ENCODE measurements at regions not wholly inside any gene's neighbourhood (a gene's known extent, or its start where the extent isn't known, plus 50 kb on each side); places are given as distances from the start of the nearest gene placed in this dataset.
"Not testable (repeated sequence)": the region's sequence is repeated elsewhere in the genome, so short reads cannot be mapped to it uniquely, and the experiment has no call there.

DNA sequence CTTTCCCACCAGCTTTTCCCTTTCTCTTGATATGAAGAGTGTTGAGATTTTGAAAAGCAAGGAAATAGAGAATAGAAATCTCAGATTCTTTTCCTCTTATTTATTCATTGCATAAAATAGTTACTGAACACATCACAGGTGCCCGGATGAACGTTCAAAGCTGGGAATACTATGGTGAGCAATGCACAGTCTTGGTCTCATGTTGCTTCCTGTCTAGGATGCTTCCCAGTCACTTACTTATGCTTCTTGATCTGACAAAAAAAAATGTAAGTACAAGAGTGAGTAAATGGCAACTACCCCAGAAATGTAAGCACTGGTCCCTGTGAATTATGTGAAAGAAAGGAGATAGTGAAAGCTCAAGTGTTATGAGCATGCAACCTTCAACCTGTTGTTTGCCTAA is 153.5 kb upstream of the S1PR3 start:
- Histone ChIP-seq H3K27ac (ENCODE audit: low read length in 2 of 2) (no peak overlapping the region), H3K4me2 (replicated peaks; ENCODE audit: low read depth, low read length, poor library complexity, severe bottlenecking) (no peak overlapping the region), H3K9me3 (ENCODE audit: control extremely low read depth in 1 of 3, control insufficient read depth in 2 of 3, insufficient read depth in 1 of 3, low read length in 2 of 3) (peaks cover 0 to 9% (median 0%) of the 10 kb centered on the region in 3 donors), H2AFZ (ENCODE audit: insufficient read depth, low read depth, low read length, poor library complexity, severe bottlenecking) (no peak overlapping the region), H3K36me3 (replicated peaks in 1 of 2; ENCODE audit: control extremely low read depth in 1 of 2, control insufficient read depth in 1 of 2, extremely low read depth in 1 of 2, insufficient read depth in 2 of 2, low read length in 1 of 2) (no peaks in the 10 kb centered on the region), H3K4me3 (ENCODE audit: control extremely low read depth in 1 of 5, extremely low read depth in 1 of 5, insufficient read depth in 1 of 5, low read depth in 2 of 5, low read length in 4 of 5) (no peak overlapping the region), H3K9ac (ENCODE audit: low read length) (no peak overlapping the region), H4K20me1 (ENCODE audit: control insufficient read depth, insufficient read depth, low read length, poor library complexity, severe bottlenecking) (no peaks in the 10 kb centered on the region), H3K27me3 (replicated peaks in 1 of 4; ENCODE audit: control extremely low read depth in 1 of 4, control insufficient read depth in 3 of 4, insufficient read depth in 4 of 4, low read length in 3 of 4) (peaks cover 0 to 23% (median 14%) of the 10 kb centered on the region in 4 experiments), H3K4me1 (ENCODE audit: control insufficient read depth in 2 of 2, insufficient read depth in 2 of 2, low read length in 2 of 2) (peaks cover 15 to 18% of the 10 kb centered on the region in 2 donors), H3K79me2 (ENCODE audit: control insufficient read depth, insufficient read depth, low read length) (no peaks in the 10 kb centered on the region)
- H3K9me3 Mint-ChIP-seq (ENCODE audit: insufficient read depth) = no peaks in the 10 kb centered on the region
- no peak overlapping the region for H3K4me3 Mint-ChIP-seq
- WGBS (ENCODE audit: insufficient coverage) = 60% methylated on average over 1 of the region's 2 CpGs
- DNase-seq (no peak), ATAC-seq (ENCODE audit: low read depth) (no peak)
- no peak for TF ChIP-seq CTCF (IDR thresholded peaks at IDR 0.05)
- no peak for TF ChIP-seq EZH2 (IDR thresholded peaks at IDR 0.05; ENCODE audit: borderline replicate concordance, insufficient read depth, low read depth, low read length, poor library complexity, severe bottlenecking)
- H3K4me1 Mint-ChIP-seq = peaks cover 9% of the 10 kb centered on the region
- H3K27me3 Mint-ChIP-seq = peaks cover 40% of the 10 kb centered on the region
- POLR2A ChIA-PET = no interaction called here
- CTCF ChIA-PET = no interaction called here
- intact Hi-C loops (cut with micrococcal nuclease) = no loop called here
- H3K27ac Mint-ChIP-seq = peak overlapping the region; percentile 20

DNA sequence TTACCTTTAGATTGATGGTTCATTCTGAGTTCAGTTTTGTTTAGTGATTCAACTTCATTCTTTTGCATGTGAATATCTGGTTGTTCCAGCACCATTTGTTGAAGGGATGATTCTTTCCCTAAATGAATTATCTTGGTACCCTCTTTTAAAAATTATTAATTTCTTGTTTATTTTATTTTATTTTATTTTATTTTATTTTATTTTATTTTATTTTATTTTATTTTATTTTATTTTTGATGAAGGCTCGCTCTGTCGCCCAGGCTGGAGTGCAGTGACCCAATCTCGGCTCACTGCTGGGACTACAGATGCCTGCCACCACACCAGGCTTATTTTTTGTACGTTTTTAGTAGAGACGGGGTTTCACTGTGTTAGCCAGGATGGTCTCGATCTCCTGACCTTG is 141.4 kb upstream of the S1PR3 start:
- intact Hi-C loops (cut with micrococcal nuclease); H2AFZ ChIP-seq (ENCODE audit: insufficient read depth, low read depth, low read length, poor library complexity, severe bottlenecking); DNase-seq; H3K4me3 ChIP-seq (ENCODE audit: control extremely low read depth in 1 of 5, extremely low read depth in 1 of 5, insufficient read depth in 1 of 5, low read depth in 2 of 5, low read length in 4 of 5); H3K4me1 Mint-ChIP-seq; H3K9me3 Mint-ChIP-seq (ENCODE audit: insufficient read depth); H3K27me3 ChIP-seq (replicated peaks in 1 of 4; ENCODE audit: control extremely low read depth in 1 of 4, control insufficient read depth in 3 of 4, insufficient read depth in 4 of 4, low read length in 3 of 4); H3K79me2 ChIP-seq (ENCODE audit: control insufficient read depth, insufficient read depth, low read length); H3K36me3 ChIP-seq (replicated peaks in 1 of 2; ENCODE audit: control extremely low read depth in 1 of 2, control insufficient read depth in 1 of 2, extremely low read depth in 1 of 2, insufficient read depth in 2 of 2, low read length in 1 of 2); H4K20me1 ChIP-seq (ENCODE audit: control insufficient read depth, insufficient read depth, low read length, poor library complexity, severe bottlenecking); CTCF ChIA-PET; POLR2A ChIA-PET; H3K9ac ChIP-seq (ENCODE audit: low read length); ATAC-seq (ENCODE audit: low read depth); H3K4me3 Mint-ChIP-seq; H3K4me1 ChIP-seq (ENCODE audit: control insufficient read depth in 2 of 2, insufficient read depth in 2 of 2, low read length in 2 of 2); H3K27ac ChIP-seq (ENCODE audit: low read length in 2 of 2); H3K27ac Mint-ChIP-seq; H3K4me2 ChIP-seq (replicated peaks; ENCODE audit: low read depth, low read length, poor library complexity, severe bottlenecking): not testable (repeated sequence)
- H3K27me3 Mint-ChIP-seq = peaks cover 32% of the 10 kb centered on the region
- peaks cover 4 to 14% (median 12%) of the 10 kb centered on the region in 3 donors for H3K9me3 ChIP-seq (ENCODE audit: control extremely low read depth in 1 of 3, control insufficient read depth in 2 of 3, insufficient read depth in 1 of 3, low read length in 2 of 3)
- WGBS (ENCODE audit: insufficient coverage) = 98% methylated on average over 6 of the region's 6 CpGs

Data from B cell (primary cell).